Neuronal stem cell (in vitro differentiated cells): ENCODE measurements at regions not wholly inside any gene's neighbourhood (a gene's known extent, or its start where the extent isn't known, plus 50 kb on each side); places are given as distances from the start of the nearest gene placed in this dataset.

ENCODE experiments used
- DNase-seq: peaks from one replicate; pipeline ENCODE4 v3.0.0-alpha.2; 2013; ENCODE audit warnings: low spot score
- H2AFZ ChIP-seq: one replicate; pipeline ENCODE4 v1.6.1; 2013; ENCODE audit warnings: mild to moderate bottlenecking, low read length, inconsistent platforms
- H2AK5ac ChIP-seq: 2 replicates; pipeline ENCODE4 v1.6.1; 2013; ENCODE audit warnings: low read depth, mild to moderate bottlenecking, inconsistent platforms, low read length, moderate library complexity, mixed read lengths
- H2BK120ac ChIP-seq: 2 replicates; pipeline ENCODE4 v1.6.1; 2013; ENCODE audit warnings: low read depth, mild to moderate bottlenecking, inconsistent platforms, low read length, moderate library complexity, mixed read lengths
- H2BK12ac ChIP-seq: one replicate; pipeline ENCODE4 v1.6.1; 2013; ENCODE audit warnings: low read length, inconsistent platforms
- H2BK15ac ChIP-seq: 2 replicates; pipeline ENCODE4 v1.6.1; 2013; ENCODE audit warnings: mild to moderate bottlenecking, low read length, inconsistent platforms, mixed read lengths
- H2BK5ac ChIP-seq: one replicate; pipeline ENCODE4 v1.6.1; 2013; ENCODE audit warnings: inconsistent platforms, mild to moderate bottlenecking, low read length, moderate library complexity
- H3K14ac ChIP-seq: one replicate; pipeline ENCODE4 v1.6.1; 2013; ENCODE audit warnings: low read length, inconsistent platforms
- H3K18ac ChIP-seq: 2 replicates; pipeline ENCODE4 v1.6.1; 2013; ENCODE audit warnings: low read length, inconsistent platforms
- H3K23ac ChIP-seq: 2 replicates; pipeline ENCODE4 v1.6.1; 2013; ENCODE audit warnings: low read depth, mild to moderate bottlenecking, mixed read lengths, low read length, inconsistent platforms; ENCODE audit not compliant: poor library complexity
- H3K27ac ChIP-seq: replicated peaks from 3 replicates; pipeline ENCODE4 v1.5.1; 2013; ENCODE audit warnings: low read length, inconsistent platforms
- H3K27me3 ChIP-seq, 3 experiments: 2 replicates each; pipeline ENCODE4 v1.6.1; 2013; ENCODE audit warnings: low read length in 3 of 3, mild to moderate bottlenecking in 2 of 3, inconsistent platforms in 1 of 3, low read depth in 1 of 3, mixed read lengths in 1 of 3, moderate library complexity in 1 of 3; ENCODE audit not compliant: control insufficient read depth in 3 of 3, insufficient read depth in 3 of 3
- H3K36me3 ChIP-seq, 2 donors: replicated peaks in 1 of 2; 2 replicates each; pipeline ENCODE4 v1.6.1; 2013; ENCODE audit warnings: low read length in 2 of 2; ENCODE audit not compliant: control insufficient read depth in 2 of 2, insufficient read depth in 2 of 2
- H3K4ac ChIP-seq: 2 replicates; pipeline ENCODE4 v1.6.1; 2013; ENCODE audit warnings: inconsistent platforms, mild to moderate bottlenecking, low read length, moderate library complexity
- H3K4me1 ChIP-seq, 2 donors: 1 replicate in 1 of 2; 2 replicates in 1 of 2; pipeline ENCODE4 v1.6.1; 2013; ENCODE audit warnings: low read length in 2 of 2, low read depth in 1 of 2; ENCODE audit not compliant: control insufficient read depth in 2 of 2, insufficient read depth in 1 of 2
- H3K4me2 ChIP-seq: one replicate; pipeline ENCODE4 v1.6.1; 2013; ENCODE audit warnings: mild to moderate bottlenecking, low read length, inconsistent platforms; ENCODE audit not compliant: insufficient read depth, poor library complexity, severe bottlenecking
- H3K4me3 ChIP-seq, 2 donors: 2 replicates each; pipeline ENCODE4 v1.5.1; 2013; ENCODE audit warnings: low read length in 2 of 2, mild to moderate bottlenecking in 2 of 2, inconsistent platforms in 1 of 2, moderate library complexity in 1 of 2
- H3K79me1 ChIP-seq: one replicate; pipeline ENCODE4 v1.6.1; 2013; ENCODE audit warnings: low read depth, mild to moderate bottlenecking, inconsistent platforms, low read length, moderate library complexity
- H3K9ac ChIP-seq: one replicate; pipeline ENCODE4 v1.6.1; 2013; ENCODE audit warnings: mild to moderate bottlenecking, low read depth, low read length, inconsistent platforms; ENCODE audit not compliant: poor library complexity
- H3K9me3 ChIP-seq, 2 donors: replicated peaks in 1 of 2; 2 replicates each; pipeline versions ENCODE3 to v1.6.1; 2013; ENCODE audit warnings: low read length in 2 of 2, mild to moderate bottlenecking in 2 of 2, inconsistent platforms in 1 of 2, low read depth in 1 of 2, mixed read lengths in 1 of 2, moderate library complexity in 1 of 2; ENCODE audit not compliant: control insufficient read depth in 2 of 2, insufficient read depth in 1 of 2
- H4K8ac ChIP-seq: one replicate; pipeline ENCODE4 v1.6.1; 2013; ENCODE audit warnings: low read depth, mild to moderate bottlenecking, inconsistent platforms, low read length, moderate library complexity
- H4K91ac ChIP-seq: one replicate; pipeline ENCODE4 v1.6.1; 2013; ENCODE audit warnings: low read length, low read depth, mild to moderate bottlenecking, inconsistent platforms; ENCODE audit not compliant: poor library complexity
- WGBS, 2 donors: extraction: QIAGEN DNeasy Blood & Tissue Kit; methylation state at CpG; one replicate each; pipeline ENCODE4 v1.1.7; 2013; ENCODE audit warnings: missing lambda C conversion rate in 2 of 2, mixed read lengths in 1 of 2; ENCODE audit not compliant: insufficient read length in 2 of 2, insufficient replicate concordance in 1 of 2; ENCODE audit errors: extremely low coverage in 2 of 2; 5-methylcytosine and 5-hydroxymethylcytosine counted together

DNA sequence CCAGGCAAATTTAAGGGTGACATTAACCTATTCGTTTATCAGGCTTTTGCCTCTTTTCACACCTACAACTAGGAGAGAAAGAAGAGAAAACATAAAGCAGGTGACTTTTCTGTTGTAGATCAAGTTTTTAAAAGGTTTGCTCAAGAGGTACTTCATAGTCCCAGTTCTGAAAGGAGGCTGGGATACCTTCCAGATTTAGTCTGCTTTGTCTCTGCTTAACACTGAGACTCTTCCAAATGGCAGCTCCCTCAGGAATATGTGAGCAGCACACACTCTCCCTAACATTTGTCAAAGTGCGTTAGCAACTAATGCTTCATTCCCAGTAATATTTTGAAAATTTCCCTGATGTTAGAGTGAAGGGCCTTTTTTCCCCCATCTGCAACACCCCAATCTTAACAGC, 133.7 kb upstream of the RASSF8 start:
- Histone ChIP-seq H2BK15ac (no peak overlapping the region), H3K14ac (no peak overlapping the region), H3K27ac (no peak overlapping the region), H3K79me1 (no peaks in the 10 kb centered on the region), H2BK12ac (no peak overlapping the region), H3K4me2 (no peak overlapping the region), H2AK5ac (no peak overlapping the region), H3K9ac (no peak overlapping the region), H2BK5ac (no peak overlapping the region), H3K18ac (no peak overlapping the region), H3K27me3 (no peaks in the 10 kb centered on the region), H3K4me3 (no peak overlapping the region), H3K9me3 (no peaks in the 10 kb centered on the region), H3K23ac (no peak overlapping the region), H2BK120ac (no peak overlapping the region), H4K8ac (no peak overlapping the region), H3K4me1 (peaks cover 0 to 2% of the 10 kb centered on the region in 2 donors), H2AFZ (no peak overlapping the region), H3K4ac (no peak overlapping the region), H4K91ac (no peak overlapping the region), H3K36me3 (no peaks in the 10 kb centered on the region)
- WGBS, 2 donors: no CpG with 5 or more reads among the region's 2 CpGs
- DNase-seq: no peak

DNA sequence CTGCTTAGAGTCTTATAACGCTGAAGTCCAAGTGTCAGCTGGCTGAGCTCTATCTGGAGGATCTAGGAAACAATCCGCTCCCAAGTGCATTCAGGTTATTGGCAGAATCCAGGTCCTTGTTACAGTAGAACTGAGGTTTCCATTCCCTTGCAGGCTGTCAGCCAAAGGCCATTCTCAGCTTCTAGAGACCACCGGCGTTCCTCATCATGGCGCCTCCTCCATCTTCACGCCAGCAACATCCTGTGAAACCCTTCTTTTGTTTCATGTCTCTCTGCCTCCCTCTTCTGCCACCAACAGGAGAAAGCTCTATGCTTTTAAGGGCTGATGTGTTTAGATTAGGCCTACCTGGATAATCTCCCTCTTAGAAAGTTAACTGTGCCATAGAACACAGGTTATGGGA, 133.0 kb upstream of the RASSF8 start:
- Histone ChIP-seq H3K36me3 (no peaks in the 10 kb centered on the region), H3K14ac (no peak overlapping the region), H3K4ac (no peak overlapping the region), H3K18ac (no peak overlapping the region), H2BK5ac (no peak overlapping the region), H3K9ac (no peak overlapping the region), H4K8ac (peak overlapping the region; percentile 24), H2AK5ac (no peak overlapping the region), H3K27ac (no peak overlapping the region), H2AFZ (no peak overlapping the region), H2BK120ac (no peak overlapping the region), H2BK15ac (no peak overlapping the region), H3K4me3 (no peak overlapping the region), H2BK12ac (no peak overlapping the region), H3K23ac (no peak overlapping the region), H3K4me1 (peaks cover 0 to 2% of the 10 kb centered on the region in 2 donors), H3K4me2 (no peak overlapping the region), H3K9me3 (no peaks in the 10 kb centered on the region), H3K27me3 (no peaks in the 10 kb centered on the region), H4K91ac (no peak overlapping the region), H3K79me1 (no peaks in the 10 kb centered on the region)
- no CpG with 5 or more reads among the region's 6 CpGs for WGBS, 2 donors
- no peak for DNase-seq

DNA sequence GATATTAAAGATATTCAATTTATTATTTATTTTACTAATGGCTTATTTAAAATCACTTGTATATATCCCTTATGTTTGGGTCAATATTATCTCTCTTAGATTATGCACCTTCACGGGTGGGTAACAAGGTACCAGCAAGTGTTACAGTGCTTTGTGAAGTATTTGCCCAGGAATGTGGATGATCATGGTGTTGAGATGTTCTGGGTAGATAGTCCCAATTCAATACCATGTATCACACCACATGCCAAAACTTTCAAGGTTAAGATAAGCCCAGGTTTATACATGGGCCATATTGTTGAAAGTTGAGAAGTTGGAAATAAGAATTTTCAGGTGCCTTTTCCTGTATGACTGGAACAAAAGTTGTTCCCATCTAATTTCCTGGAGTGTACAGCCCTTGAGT, 131.3 kb upstream of the RASSF8 start:
- Histone ChIP-seq H4K91ac (no peak overlapping the region), H2BK5ac (no peak overlapping the region), H2BK120ac (no peak overlapping the region), H3K18ac (no peak overlapping the region), H3K14ac (no peak overlapping the region), H3K4me2 (no peak overlapping the region), H3K4me3 (no peak overlapping the region), H3K36me3 (no peaks in the 10 kb centered on the region), H3K9ac (no peak overlapping the region), H2AFZ (no peak overlapping the region), H3K4ac (no peak overlapping the region), H2AK5ac (no peak overlapping the region), H3K9me3 (no peaks in the 10 kb centered on the region), H3K27ac (no peak overlapping the region), H2BK12ac (no peak overlapping the region), H3K79me1 (no peaks in the 10 kb centered on the region), H2BK15ac (no peak overlapping the region), H3K4me1 (peaks cover 0 to 2% of the 10 kb centered on the region in 2 donors), H3K23ac (no peak overlapping the region), H3K27me3 (no peaks in the 10 kb centered on the region), H4K8ac (no peak overlapping the region)
- DNase-seq: no peak
- no CpG with 5 or more reads among the region's 1 CpG for WGBS, 2 donors

DNA sequence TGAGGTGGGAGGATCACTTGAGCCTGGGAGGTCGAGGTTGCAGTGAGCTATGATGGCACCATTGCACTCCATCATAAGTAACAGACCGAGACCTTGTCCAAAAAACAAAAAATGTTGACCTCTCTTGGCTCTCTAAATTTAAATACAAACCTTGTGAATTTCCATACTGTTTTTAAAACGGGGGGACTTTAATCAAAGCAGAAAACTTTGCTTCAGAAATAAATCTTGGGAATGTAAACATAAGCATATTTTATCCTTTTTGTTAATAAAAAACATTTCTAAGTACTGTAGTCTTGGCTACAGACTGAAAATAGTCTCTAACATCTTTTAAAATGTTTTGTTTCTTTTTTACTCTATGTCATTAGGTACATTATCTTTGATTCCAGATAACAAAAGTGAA, 130.7 kb upstream of the RASSF8 start:
- Histone ChIP-seq H4K8ac (no peak overlapping the region), H2BK12ac (no peak overlapping the region), H2BK15ac (no peak overlapping the region), H2AFZ (peak overlapping the region; percentile 27), H2BK5ac (no peak overlapping the region), H3K4me2 (no peak overlapping the region), H3K9me3 (no peaks in the 10 kb centered on the region), H3K27ac (no peak overlapping the region), H3K4me3 (no peak overlapping the region), H3K14ac (no peak overlapping the region), H3K79me1 (no peaks in the 10 kb centered on the region), H3K4me1 (peaks cover 0 to 2% of the 10 kb centered on the region in 2 donors), H2AK5ac (no peak overlapping the region), H4K91ac (no peak overlapping the region), H3K36me3 (no peaks in the 10 kb centered on the region), H3K23ac (no peak overlapping the region), H3K27me3 (no peaks in the 10 kb centered on the region), H3K9ac (no peak overlapping the region), H3K18ac (no peak overlapping the region), H3K4ac (no peak overlapping the region), H2BK120ac (no peak overlapping the region)
- DNase-seq: no peak
- no CpG with 5 or more reads among the region's 3 CpGs for WGBS, 2 donors
